Lower leg skin (tissue), 4 donors: ENCODE measurements at regions not wholly inside any gene's neighbourhood (a gene's known extent, or its start where the extent isn't known, plus 50 kb on each side); places are given as distances from the start of the nearest gene placed in this dataset.
"Not testable (repeated sequence)": the region's sequence is repeated elsewhere in the genome, so short reads cannot be mapped to it uniquely, and the experiment has no call there.

ENCODE experiments used
- DNase-seq, 2 donors: peaks; one replicate each; pipeline ENCODE4 v3.0.0-alpha.2; 2019; ENCODE audit warnings: low spot score in 2 of 2
- H3K4me3 ChIP-seq: fragments of 200-600 bp; sonication (generic); 2 replicates; pipeline ENCODE4 v1.5.1; 2017; ENCODE audit warnings: mild to moderate bottlenecking, low read depth; ENCODE audit not compliant: poor library complexity, severe bottlenecking
- CTCF ChIP-seq, 3 donors: fragments of 450-650 bp; IDR thresholded peaks; one replicate each; pipeline ENCODE4 v1.5.1; 2016; ENCODE audit warnings: antibody characterized with exemption in 3 of 3, mild to moderate bottlenecking in 3 of 3, moderate library complexity in 2 of 3
- POLR2A ChIP-seq, 2 donors: fragments of 450-650 bp; IDR thresholded peaks; one replicate each; pipeline ENCODE4 v1.6.1; 2016 to 2017; ENCODE audit warnings: antibody characterized with exemption in 2 of 2, mild to moderate bottlenecking in 1 of 2, moderate library complexity in 1 of 2
- WGBS, 2 donors: methylation state at CpG; one replicate each; pipeline ENCODE4 v1.1.5; 2018; 5-methylcytosine and 5-hydroxymethylcytosine counted together
- intact Hi-C: fragments of 100-400 bp; cut with DNase I; formaldehyde crosslinking; loops from one replicate; pipeline ENCODE4 v1.15.0; 2023; ENCODE audit warnings: low total_unique reads

GRCh38 chr14:106419376-106419965, 893.1 kb downstream of the TMEM121 start:
- WGBS, 2 donors, result 50 to 59% methylated on average over 5 of the region's 5 CpGs
- H3K4me3 ChIP-seq, result no peak overlapping the region
- DNase-seq, result no peak
- no peak for TF ChIP-seq CTCF (IDR thresholded peaks at IDR 0.05)
- TF ChIP-seq POLR2A (IDR thresholded peaks at IDR 0.05), result no peak
- intact Hi-C loops, result no loop called here

- DNase-seq, result peak in 1 of 2 donors; percentile 88
- 47 to 59% methylated on average over 14 to 20 of the region's 20 CpGs for WGBS, 2 donors
- H3K4me3 ChIP-seq, intact Hi-C loops: not testable (repeated sequence)
Measured at GRCh38 chr14:106421431-106422033, 895.1 kb downstream of the TMEM121 start.

- WGBS, 2 donors, result 51 to 63% methylated on average over 5 of the region's 5 CpGs
- TF ChIP-seq CTCF (IDR thresholded peaks at IDR 0.05), result no peak
- TF ChIP-seq POLR2A (IDR thresholded peaks at IDR 0.05), result no peak
- DNase-seq, result no peak
- H3K4me3 ChIP-seq, result no peak overlapping the region
- intact Hi-C loops, result no loop called here
Measured at GRCh38 chr14:106422066-106422465, 895.7 kb downstream of the TMEM121 start.

- H3K4me3 ChIP-seq, intact Hi-C loops, DNase-seq: not testable (repeated sequence)
- WGBS, 2 donors, result 60 to 86% methylated on average over 7 of the region's 7 CpGs
Measured at GRCh38 chr14:106425150-106425549, 898.8 kb downstream of the TMEM121 start.

- DNase-seq, result no peak
- intact Hi-C loops, result no loop called here
- no peak overlapping the region for H3K4me3 ChIP-seq
- WGBS, 2 donors, result 38 to 44% methylated on average over 13 to 16 of the region's 16 CpGs
- no peak for TF ChIP-seq POLR2A (IDR thresholded peaks at IDR 0.05)
- TF ChIP-seq CTCF (IDR thresholded peaks at IDR 0.05), result no peak
Measured at GRCh38 chr14:106436310-106436905, 910.0 kb downstream of the TMEM121 start.

- H3K4me3 ChIP-seq, result no peak overlapping the region
- 35 to 41% methylated on average over 7 of the region's 7 CpGs for WGBS, 2 donors
- no peak for DNase-seq
- TF ChIP-seq POLR2A (IDR thresholded peaks at IDR 0.05) (no peak), CTCF (IDR thresholded peaks at IDR 0.05) (no peak)
- intact Hi-C loops, result no loop called here
Measured at GRCh38 chr14:106442857-106443256, 916.5 kb downstream of the TMEM121 start.
